HFFc6 (cell line): ENCODE measurements at regions not wholly inside any gene's neighbourhood (a gene's known extent, or its start where the extent isn't known, plus 50 kb on each side); places are given as distances from the start of the nearest gene placed in this dataset.

Experiments used
- DNase-seq: peaks from one replicate; pipeline ENCODE4 v3.0.0-alpha.2; 2018
- H3K27ac Mint-ChIP-seq: 2 replicates; pipeline ENCODE4 v1.8.0; 2020; ENCODE audit warnings: mild to moderate bottlenecking, mixed read lengths
- H3K27me3 Mint-ChIP-seq: 2 replicates; pipeline ENCODE4 v1.8.0; 2021; ENCODE audit warnings: mild to moderate bottlenecking, moderate library complexity, mixed read lengths; ENCODE audit not compliant: insufficient read depth
- H3K36me3 Mint-ChIP-seq: 2 replicates; pipeline ENCODE4 v1.8.0; 2021; ENCODE audit warnings: low read depth, mixed read lengths
- H3K4me1 Mint-ChIP-seq: 2 replicates; pipeline ENCODE4 v1.8.0; 2020; ENCODE audit warnings: low read depth, mixed read lengths
- H3K4me3 Mint-ChIP-seq: 2 replicates; pipeline ENCODE4 v1.8.0; 2020; ENCODE audit warnings: mild to moderate bottlenecking, moderate library complexity, mixed read lengths
- H3K9me3 Mint-ChIP-seq: 2 replicates; pipeline ENCODE4 v1.8.0; 2020; ENCODE audit warnings: mild to moderate bottlenecking, mixed read lengths
- CTCF ChIP-seq: fragments of 200-600 bp; sonication (generic); IDR thresholded peaks from 2 replicates; pipeline ENCODE4 v1.5.0; 2021; ENCODE audit warnings: antibody characterized with exemption, mild to moderate bottlenecking

- Mint-ChIP-seq H3K27me3 (no peaks in the 10 kb centered on the region; the same call in none of the 2 replicates), H3K36me3 (0 out of 2 replicates have a peak, but pooled peaks cover 4% of the 10 kb centered on the region), H3K27ac (no peak overlapping the region), H3K4me3 (no peak overlapping the region), H3K4me1 (no peaks in the 10 kb centered on the region), H3K9me3 (peaks cover 47% of the 10 kb centered on the region)
- DNase-seq = no peak
- TF ChIP-seq CTCF = no peak
Measured at GRCh38 chr7:10360050-10360449, 613.6 kb upstream of the PHF14 start.

DNA sequence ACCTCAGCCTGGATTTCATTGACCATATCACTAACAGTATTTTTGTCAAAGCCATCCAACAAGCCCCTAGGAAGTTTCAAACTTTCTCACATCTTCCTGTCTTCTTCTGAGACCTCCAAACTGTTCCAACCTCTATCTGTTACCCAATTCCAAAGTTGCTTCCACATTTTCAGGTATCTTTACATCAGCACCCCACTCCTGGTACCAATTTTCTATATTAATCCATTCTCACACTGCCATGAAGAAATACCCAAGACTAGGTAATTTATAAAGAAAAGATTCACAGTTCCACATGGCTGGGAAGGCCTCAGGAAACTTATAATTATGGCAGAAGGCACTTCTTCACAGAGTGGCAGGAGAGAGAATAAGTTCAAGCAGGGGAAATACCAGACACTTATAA is 571.9 kb upstream of the PHF14 start:
- Mint-ChIP-seq H3K4me3 (no peak overlapping the region), H3K27me3 (peaks cover 2% of the 10 kb centered on the region; the same call in 1 of the 2 replicates), H3K27ac (no peak overlapping the region), H3K9me3 (peaks cover 50% of the 10 kb centered on the region), H3K4me1 (no peaks in the 10 kb centered on the region), H3K36me3 (no peaks in the 10 kb centered on the region)
- DNase-seq = no peak
- TF ChIP-seq CTCF = no peak

DNA sequence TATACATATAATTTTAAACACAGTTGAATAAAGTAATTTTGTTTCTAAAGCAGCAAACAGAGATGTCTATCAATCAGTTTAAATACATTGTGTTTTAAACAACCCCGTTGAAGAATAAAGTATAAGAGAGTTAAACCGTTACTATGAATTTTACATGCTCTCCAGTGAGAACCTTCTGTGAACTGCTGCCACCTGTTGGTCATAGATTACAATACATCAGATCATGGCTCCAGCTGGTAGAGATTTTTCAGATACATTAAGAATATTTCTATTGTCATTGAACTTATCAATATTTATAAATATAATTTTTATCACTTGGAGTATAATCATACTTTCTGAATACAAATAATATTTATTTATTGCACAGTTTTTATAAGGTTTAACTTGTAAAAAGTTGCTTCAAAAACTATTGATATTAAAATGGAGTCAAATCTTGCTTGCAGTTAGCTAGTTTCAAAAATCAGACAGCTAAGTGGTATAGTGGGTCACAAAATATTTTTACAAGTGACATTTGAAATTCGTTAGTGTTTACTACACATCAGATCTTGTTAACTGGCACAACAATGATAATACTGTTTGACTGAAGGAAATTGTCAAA is 561.2 kb upstream of the PHF14 start:
- no peak overlapping the region for H3K27ac Mint-ChIP-seq
- TF ChIP-seq CTCF = peak; percentile 80
- H3K27me3 Mint-ChIP-seq = no peaks in the 10 kb centered on the region; the same call in 1 of the 2 replicates
- no peaks in the 10 kb centered on the region for H3K36me3 Mint-ChIP-seq
- no peaks in the 10 kb centered on the region for H3K4me1 Mint-ChIP-seq
- peak; percentile 3 for DNase-seq
- peaks cover 8% of the 10 kb centered on the region for H3K9me3 Mint-ChIP-seq
- H3K4me3 Mint-ChIP-seq = no peak overlapping the region

DNA sequence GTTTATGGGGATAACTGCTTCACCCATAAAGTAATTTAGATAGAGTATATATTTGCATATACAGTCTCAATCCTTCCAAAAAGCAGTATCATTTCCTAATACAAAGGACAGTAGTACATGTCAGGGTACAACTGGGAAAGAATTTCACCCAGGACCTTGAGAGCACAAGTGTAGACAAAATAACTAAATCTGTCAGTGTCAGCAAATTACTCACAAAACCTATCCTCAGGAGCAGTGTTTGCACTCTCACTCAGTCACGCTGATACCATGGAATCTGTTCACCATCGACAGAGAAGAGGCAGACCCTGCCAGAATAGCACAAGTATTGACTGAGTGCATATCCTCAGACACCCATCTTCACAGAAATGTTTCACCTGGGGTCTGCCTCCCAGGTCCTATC is 554.7 kb upstream of the PHF14 start:
- no peaks in the 10 kb centered on the region for H3K4me1 Mint-ChIP-seq
- H3K9me3 Mint-ChIP-seq = peaks cover 31% of the 10 kb centered on the region
- no peaks in the 10 kb centered on the region; the same call in 1 of the 2 replicates for H3K27me3 Mint-ChIP-seq

DNA sequence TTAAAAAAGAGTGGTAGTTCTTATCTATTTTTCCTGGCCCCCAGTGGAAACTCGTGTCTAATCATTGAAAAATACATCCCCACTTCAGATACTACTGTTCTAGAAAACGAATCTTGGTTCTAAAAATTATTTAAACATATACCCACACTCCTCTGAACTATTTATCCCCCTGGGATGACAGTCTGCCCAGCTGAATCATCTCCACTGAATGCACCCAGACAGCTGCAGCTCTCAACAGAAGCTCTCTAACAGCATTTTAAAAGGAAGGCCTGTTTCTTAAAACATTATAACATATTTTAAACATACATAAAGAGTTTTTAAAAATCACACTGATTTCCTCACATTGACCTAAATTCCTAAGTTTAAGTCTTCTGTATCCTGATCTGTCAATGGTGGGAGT is 544.6 kb upstream of the PHF14 start:
- H3K36me3 Mint-ChIP-seq = no peaks in the 10 kb centered on the region
- no peak for DNase-seq
- H3K27ac Mint-ChIP-seq = no peak overlapping the region
- no peak for TF ChIP-seq CTCF
- no peaks in the 10 kb centered on the region; the same call in 1 of the 2 replicates for H3K27me3 Mint-ChIP-seq
- H3K4me3 Mint-ChIP-seq = no peak overlapping the region
- no peaks in the 10 kb centered on the region for H3K4me1 Mint-ChIP-seq
- peaks cover 51% of the 10 kb centered on the region for H3K9me3 Mint-ChIP-seq

More for the DNA sequence above, 554.7 kb upstream of the PHF14 start:
- Mint-ChIP-seq H3K27ac (no peak overlapping the region), H3K4me3 (no peak overlapping the region), H3K36me3 (no peaks in the 10 kb centered on the region)
- no peak for DNase-seq
- no peak for TF ChIP-seq CTCF
